ENCODE measurements at regions not wholly inside any gene's neighbourhood (a gene's known extent, or its start where the extent isn't known, plus 50 kb on each side); places are given as distances from the start of the nearest gene placed in this dataset.
"Not testable (repeated sequence)": the region's sequence is repeated elsewhere in the genome, so short reads cannot be mapped to it uniquely, and the experiment has no call there.

DNA sequence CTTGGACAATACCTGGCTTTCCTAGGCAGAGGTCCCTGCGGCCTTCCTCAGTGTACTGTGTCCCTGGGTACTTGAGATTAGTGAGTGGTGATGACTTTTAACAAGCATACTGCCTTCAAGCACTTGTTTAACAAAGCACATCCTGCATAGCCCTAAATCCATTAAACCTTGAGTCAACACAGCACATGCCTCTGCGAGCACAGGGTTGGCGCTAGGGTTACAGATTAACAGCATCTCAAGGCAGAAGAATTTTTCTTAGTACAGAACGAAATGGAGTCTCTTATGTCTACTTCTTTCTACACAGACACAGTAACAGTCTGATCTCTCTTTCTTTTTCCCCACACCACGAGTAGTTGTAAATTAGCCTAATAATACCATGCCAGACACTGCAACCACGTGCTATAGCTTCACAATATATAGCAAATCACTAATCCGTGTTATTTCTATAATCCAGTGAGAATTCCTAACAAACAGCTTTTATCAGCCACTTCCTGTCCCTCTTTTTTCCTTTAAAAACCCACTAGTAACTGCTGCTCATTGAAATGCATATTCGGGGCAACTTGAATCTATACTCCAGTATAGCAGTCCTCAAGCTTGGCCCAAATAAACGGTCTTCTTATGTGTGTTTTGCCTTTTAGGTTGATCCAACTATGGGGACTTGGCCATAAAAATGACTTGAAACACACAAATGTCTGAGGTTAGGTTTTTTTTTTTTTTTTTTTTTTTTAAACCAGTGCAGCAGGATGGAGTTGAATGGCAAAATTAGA lies 102.9 kb upstream of the MTLN start:
- ATAC-seq (ENCODE audit: low read depth); H3K9me3 Mint-ChIP-seq (ENCODE audit: insufficient read depth); H3K4me3 ChIP-seq (ENCODE audit: control extremely low read depth in 1 of 5, extremely low read depth in 1 of 5, insufficient read depth in 1 of 5, low read depth in 2 of 5, low read length in 4 of 5); H3K36me3 ChIP-seq (replicated peaks in 1 of 2; ENCODE audit: control extremely low read depth in 1 of 2, control insufficient read depth in 1 of 2, extremely low read depth in 1 of 2, insufficient read depth in 2 of 2, low read length in 1 of 2); H3K79me2 ChIP-seq (ENCODE audit: control insufficient read depth, insufficient read depth, low read length); H3K27me3 Mint-ChIP-seq; H3K27ac Mint-ChIP-seq; intact Hi-C loops (cut with micrococcal nuclease); H3K4me1 Mint-ChIP-seq; DNase-seq; CTCF ChIA-PET; H2AFZ ChIP-seq (ENCODE audit: insufficient read depth, low read depth, low read length, poor library complexity, severe bottlenecking); H3K27me3 ChIP-seq (replicated peaks in 1 of 4; ENCODE audit: control extremely low read depth in 1 of 4, control insufficient read depth in 3 of 4, insufficient read depth in 4 of 4, low read length in 3 of 4); H4K20me1 ChIP-seq (ENCODE audit: control insufficient read depth, insufficient read depth, low read length, poor library complexity, severe bottlenecking); H3K4me1 ChIP-seq (ENCODE audit: control insufficient read depth in 2 of 2, insufficient read depth in 2 of 2, low read length in 2 of 2); H3K4me3 Mint-ChIP-seq; H3K9me3 ChIP-seq (ENCODE audit: control extremely low read depth in 1 of 3, control insufficient read depth in 2 of 3, insufficient read depth in 1 of 3, low read length in 2 of 3); POLR2A ChIA-PET; H3K9ac ChIP-seq (ENCODE audit: low read length); H3K27ac ChIP-seq (ENCODE audit: low read length in 2 of 2); H3K4me2 ChIP-seq (replicated peaks; ENCODE audit: low read depth, low read length, poor library complexity, severe bottlenecking): not testable (repeated sequence)
- WGBS (ENCODE audit: insufficient coverage): no CpG with 5 or more reads among the region's 9 CpGs

DNA sequence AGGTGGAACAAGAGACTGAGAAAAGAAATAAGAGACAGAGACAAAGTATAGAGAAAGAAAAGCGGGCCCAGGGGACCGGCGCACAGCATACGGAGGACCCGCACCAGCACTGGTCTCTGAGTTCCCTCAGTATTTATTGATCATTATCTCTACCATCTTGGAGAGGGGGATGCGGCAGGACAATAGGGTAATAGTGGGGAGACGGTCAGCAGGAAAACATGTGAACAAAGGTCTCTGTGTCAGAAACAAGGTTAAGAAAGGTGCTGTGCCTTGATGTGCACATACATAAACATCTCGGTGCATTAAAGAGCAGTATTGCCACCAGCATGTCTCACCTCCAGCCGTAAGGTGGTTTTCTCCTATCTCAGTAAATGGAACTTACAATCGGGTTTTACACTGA lies 102.1 kb upstream of the MTLN start:
- H3K27ac ChIP-seq (ENCODE audit: low read length in 2 of 2); H3K27me3 ChIP-seq (replicated peaks in 1 of 4; ENCODE audit: control extremely low read depth in 1 of 4, control insufficient read depth in 3 of 4, insufficient read depth in 4 of 4, low read length in 3 of 4); POLR2A ChIA-PET; H3K4me3 ChIP-seq (ENCODE audit: control extremely low read depth in 1 of 5, extremely low read depth in 1 of 5, insufficient read depth in 1 of 5, low read depth in 2 of 5, low read length in 4 of 5); DNase-seq; H4K20me1 ChIP-seq (ENCODE audit: control insufficient read depth, insufficient read depth, low read length, poor library complexity, severe bottlenecking); H3K9ac ChIP-seq (ENCODE audit: low read length); H3K4me3 Mint-ChIP-seq; H3K27ac Mint-ChIP-seq; H2AFZ ChIP-seq (ENCODE audit: insufficient read depth, low read depth, low read length, poor library complexity, severe bottlenecking); H3K27me3 Mint-ChIP-seq; H3K9me3 ChIP-seq (ENCODE audit: control extremely low read depth in 1 of 3, control insufficient read depth in 2 of 3, insufficient read depth in 1 of 3, low read length in 2 of 3); H3K9me3 Mint-ChIP-seq (ENCODE audit: insufficient read depth); intact Hi-C loops (cut with micrococcal nuclease); H3K36me3 ChIP-seq (replicated peaks in 1 of 2; ENCODE audit: control extremely low read depth in 1 of 2, control insufficient read depth in 1 of 2, extremely low read depth in 1 of 2, insufficient read depth in 2 of 2, low read length in 1 of 2); H3K4me2 ChIP-seq (replicated peaks; ENCODE audit: low read depth, low read length, poor library complexity, severe bottlenecking); ATAC-seq (ENCODE audit: low read depth); H3K79me2 ChIP-seq (ENCODE audit: control insufficient read depth, insufficient read depth, low read length); H3K4me1 Mint-ChIP-seq; CTCF ChIA-PET; H3K4me1 ChIP-seq (ENCODE audit: control insufficient read depth in 2 of 2, insufficient read depth in 2 of 2, low read length in 2 of 2): not testable (repeated sequence)
- WGBS (ENCODE audit: insufficient coverage): no CpG with 5 or more reads among the region's 10 CpGs

- H3K9me3 Mint-ChIP-seq (ENCODE audit: insufficient read depth); CTCF ChIA-PET; ATAC-seq (ENCODE audit: low read depth); H3K27ac ChIP-seq (ENCODE audit: low read length in 2 of 2); H3K27ac Mint-ChIP-seq; intact Hi-C loops (cut with micrococcal nuclease); H2AFZ ChIP-seq (ENCODE audit: insufficient read depth, low read depth, low read length, poor library complexity, severe bottlenecking); H3K4me1 Mint-ChIP-seq; H3K27me3 ChIP-seq (replicated peaks in 1 of 4; ENCODE audit: control extremely low read depth in 1 of 4, control insufficient read depth in 3 of 4, insufficient read depth in 4 of 4, low read length in 3 of 4); H3K27me3 Mint-ChIP-seq; DNase-seq; H3K4me3 ChIP-seq (ENCODE audit: control extremely low read depth in 1 of 5, extremely low read depth in 1 of 5, insufficient read depth in 1 of 5, low read depth in 2 of 5, low read length in 4 of 5); H3K4me2 ChIP-seq (replicated peaks; ENCODE audit: low read depth, low read length, poor library complexity, severe bottlenecking); H3K4me1 ChIP-seq (ENCODE audit: control insufficient read depth in 2 of 2, insufficient read depth in 2 of 2, low read length in 2 of 2); H4K20me1 ChIP-seq (ENCODE audit: control insufficient read depth, insufficient read depth, low read length, poor library complexity, severe bottlenecking); POLR2A ChIA-PET; H3K36me3 ChIP-seq (replicated peaks in 1 of 2; ENCODE audit: control extremely low read depth in 1 of 2, control insufficient read depth in 1 of 2, extremely low read depth in 1 of 2, insufficient read depth in 2 of 2, low read length in 1 of 2); H3K79me2 ChIP-seq (ENCODE audit: control insufficient read depth, insufficient read depth, low read length); H3K9ac ChIP-seq (ENCODE audit: low read length); H3K9me3 ChIP-seq (ENCODE audit: control extremely low read depth in 1 of 3, control insufficient read depth in 2 of 3, insufficient read depth in 1 of 3, low read length in 2 of 3); H3K4me3 Mint-ChIP-seq: not testable (repeated sequence)
These were observed 100.7 kb upstream of the MTLN start for GRCh38 chr2:110313032-110313431.

DNA sequence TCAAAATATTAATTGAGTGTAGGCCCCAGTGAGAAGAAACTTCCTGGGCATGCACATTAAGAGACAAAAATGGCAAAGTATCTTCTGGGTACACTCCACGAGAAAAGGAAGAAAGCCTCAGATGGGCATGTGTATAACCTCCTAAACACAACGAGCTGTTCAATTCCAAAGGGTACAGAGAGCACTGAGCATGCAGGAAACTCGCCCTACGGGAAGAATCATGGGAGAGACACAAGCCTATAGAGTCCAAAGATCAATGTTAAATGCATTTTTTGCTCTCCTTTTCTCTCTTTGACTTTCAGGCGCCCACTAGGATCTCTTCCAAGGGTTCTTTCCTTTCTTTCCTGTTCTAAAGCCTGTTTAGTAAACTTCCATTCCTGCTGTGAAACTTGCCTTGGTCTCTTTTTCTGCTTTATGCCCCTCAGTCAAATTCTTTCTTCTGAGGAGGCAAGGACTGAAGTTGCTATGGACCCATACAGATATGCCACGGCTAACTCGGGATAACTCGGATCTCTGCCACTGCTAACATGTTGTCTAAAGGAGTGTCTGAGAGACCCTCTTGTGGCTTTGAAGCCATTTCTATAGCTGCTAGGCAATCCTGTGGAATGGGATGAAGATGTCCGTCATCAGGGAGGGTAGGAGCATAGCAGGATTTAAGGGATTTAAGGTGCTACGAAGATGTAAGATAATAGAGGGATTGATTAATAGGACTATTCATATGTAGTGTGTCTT lies 99.5 kb upstream of the MTLN start:
- H3K9me3 Mint-ChIP-seq (ENCODE audit: insufficient read depth); H3K4me3 ChIP-seq (ENCODE audit: control extremely low read depth in 1 of 5, extremely low read depth in 1 of 5, insufficient read depth in 1 of 5, low read depth in 2 of 5, low read length in 4 of 5); H3K27me3 ChIP-seq (replicated peaks in 1 of 4; ENCODE audit: control extremely low read depth in 1 of 4, control insufficient read depth in 3 of 4, insufficient read depth in 4 of 4, low read length in 3 of 4); H3K4me1 Mint-ChIP-seq; H3K36me3 ChIP-seq (replicated peaks in 1 of 2; ENCODE audit: control extremely low read depth in 1 of 2, control insufficient read depth in 1 of 2, extremely low read depth in 1 of 2, insufficient read depth in 2 of 2, low read length in 1 of 2); H3K27ac Mint-ChIP-seq; POLR2A ChIA-PET; ATAC-seq (ENCODE audit: low read depth); intact Hi-C loops (cut with micrococcal nuclease); H2AFZ ChIP-seq (ENCODE audit: insufficient read depth, low read depth, low read length, poor library complexity, severe bottlenecking); H3K79me2 ChIP-seq (ENCODE audit: control insufficient read depth, insufficient read depth, low read length); H3K4me3 Mint-ChIP-seq; H3K9ac ChIP-seq (ENCODE audit: low read length); H4K20me1 ChIP-seq (ENCODE audit: control insufficient read depth, insufficient read depth, low read length, poor library complexity, severe bottlenecking); H3K4me2 ChIP-seq (replicated peaks; ENCODE audit: low read depth, low read length, poor library complexity, severe bottlenecking); H3K9me3 ChIP-seq (ENCODE audit: control extremely low read depth in 1 of 3, control insufficient read depth in 2 of 3, insufficient read depth in 1 of 3, low read length in 2 of 3); H3K4me1 ChIP-seq (ENCODE audit: control insufficient read depth in 2 of 2, insufficient read depth in 2 of 2, low read length in 2 of 2); DNase-seq; H3K27me3 Mint-ChIP-seq; H3K27ac ChIP-seq (ENCODE audit: low read length in 2 of 2); CTCF ChIA-PET: not testable (repeated sequence)
- no CpG with 5 or more reads among the region's 10 CpGs for WGBS (ENCODE audit: insufficient coverage)

All from B cell (primary cell).